Panc1 (cell line): ENCODE measurements at regions not wholly inside any gene's neighbourhood (a gene's known extent, or its start where the extent isn't known, plus 50 kb on each side); places are given as distances from the start of the nearest gene placed in this dataset.

Experiments
- ATAC-seq: fragments of 200-7000 bp; cut with Tn5 transposase; 2 replicates; pipeline ENCODE4 v1.9.1; 2020; ENCODE audit warnings: mild to moderate bottlenecking, moderate library complexity
- BruUV-seq: library from RNA; stranded (reverse); fragments of 400-500 nt; replicated peaks from 2 replicates; lab custom pipeline; 2021; lab: Mats Ljungman, UMichigan
- CTCF ChIA-PET: fragments of 300-600 bp; sonication (Branson Sonifier 250); formaldehyde crosslinking; loops from one replicate; lab custom pipeline; 2022; ENCODE audit warnings: antibody characterized with exemption; lab: Charles Lee
- POLR2A ChIA-PET: fragments of 300-600 bp; sonication (Branson Sonifier 250); formaldehyde crosslinking; loops from one replicate; lab custom pipeline; 2022; ENCODE audit warnings: antibody characterized with exemption; lab: Charles Lee
- DNase-seq: peaks from one replicate; pipeline ENCODE4 v3.0.0-alpha.2; 2010; ENCODE audit warnings: low read depth, low spot score
- H3K27ac ChIP-seq: 2 replicates; pipeline ENCODE4 v1.5.1; 2011; ENCODE audit warnings: mild to moderate bottlenecking, low read length, inconsistent platforms
- H3K27me3 ChIP-seq: fragments of 200-500 bp; sonication (Bioruptor generic); 2 replicates; pipeline ENCODE4 v1.6.0; 2014; ENCODE audit warnings: low read length, inconsistent platforms; ENCODE audit not compliant: control insufficient read depth, insufficient read depth
- H3K36me3 ChIP-seq: fragments of 200-500 bp; sonication (Bioruptor generic); 2 replicates; pipeline ENCODE4 v1.5.1; 2014; ENCODE audit warnings: inconsistent platforms, mild to moderate bottlenecking, low read length, moderate library complexity; ENCODE audit not compliant: control insufficient read depth, insufficient read depth
- H3K4me1 ChIP-seq: 2 replicates; pipeline ENCODE4 v1.5.1; 2011; ENCODE audit warnings: inconsistent platforms, mild to moderate bottlenecking, low read length, moderate library complexity; ENCODE audit not compliant: control insufficient read depth, insufficient read depth
- H3K4me3 ChIP-seq, 2 experiments: 2 replicates each; pipeline ENCODE4 v1.5.1; 2011 to 2012; ENCODE audit warnings: low read depth in 2 of 2, low read length in 2 of 2, mild to moderate bottlenecking in 2 of 2, inconsistent platforms in 1 of 2, moderate library complexity in 1 of 2
- H3K9me3 ChIP-seq: fragments of 200-500 bp; sonication (Bioruptor generic); 2 replicates; pipeline ENCODE4 v1.5.1; 2014; ENCODE audit warnings: low read depth, mild to moderate bottlenecking, inconsistent platforms, low read length, moderate library complexity; ENCODE audit not compliant: control insufficient read depth, insufficient read depth
- CTCF ChIP-seq: fragments of 450-650 bp; IDR thresholded peaks from 2 replicates; pipeline ENCODE4 v1.5.1; 2017; ENCODE audit warnings: mild to moderate bottlenecking
- POLR2AphosphoS5 ChIP-seq: IDR thresholded peaks from 2 replicates; pipeline ENCODE4 v1.6.1; 2012; ENCODE audit warnings: mild to moderate bottlenecking, low read depth, low read length, moderate library complexity
- SIN3A ChIP-seq: IDR thresholded peaks from 2 replicates; pipeline ENCODE4 v1.6.1; 2012; ENCODE audit warnings: low read depth, mild to moderate bottlenecking, low read length, moderate library complexity, borderline replicate concordance; ENCODE audit not compliant: insufficient read depth
- TCF7L2 ChIP-seq: IDR thresholded peaks from 2 replicates; pipeline ENCODE4 v1.6.1; 2011; ENCODE audit warnings: mild to moderate bottlenecking, low read depth, low read length, inconsistent platforms
- in situ Hi-C: cut with HindIII; loops from 2 replicates; pipeline ENCODE4 v1.10.0; 2016; ENCODE audit warnings: low sequenced_read_pairs, low pct_unique_long_range_greater_than_20kb
- intact Hi-C: fragments of 100-400 bp; cut with micrococcal nuclease; formaldehyde crosslinking; loops from one replicate; pipeline ENCODE4 v1.10.0; 2022; ENCODE audit not compliant: unreplicated experiment
- TF ChIP-seq, protein P1 (sequence below), 2 experiments: IDR thresholded peaks; 2 replicates each; pipeline ENCODE4 v1.6.1; 2011 to 2012; ENCODE audit warnings: low read depth in 2 of 2, control low read depth in 1 of 2, low read length in 1 of 2, mild to moderate bottlenecking in 1 of 2, moderate library complexity in 1 of 2; ENCODE audit not compliant: insufficient read depth in 1 of 2

DNA sequence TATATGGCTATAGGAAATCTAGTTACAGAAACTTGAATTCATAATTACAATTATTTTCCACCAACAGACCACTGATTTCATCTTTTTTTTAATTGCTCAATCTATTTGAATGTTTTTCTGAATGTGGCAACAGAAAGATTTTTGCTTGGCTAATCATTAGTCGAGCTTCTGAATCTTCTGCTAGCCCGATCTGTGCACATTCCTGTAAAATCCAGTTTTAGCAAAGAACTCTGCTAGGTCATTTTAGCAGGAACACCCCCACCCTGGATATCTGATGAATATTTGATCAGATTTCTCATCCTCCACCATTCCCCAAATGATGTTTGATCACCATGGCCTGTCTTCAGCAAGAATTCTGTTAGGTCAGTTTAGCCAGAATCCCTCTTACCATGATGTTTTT, 176.3 kb downstream of the LEPR start:
- no peak for ATAC-seq
- no peak overlapping the region for H3K27ac ChIP-seq
- in situ Hi-C loops (no loop called here), intact Hi-C loops (no loop called here)
- no peaks in the 10 kb centered on the region for H3K36me3 ChIP-seq
- ChIA-PET CTCF (no interaction called here), POLR2A (no interaction called here)
- no TSS peak for BruUV-seq
- H3K27me3 ChIP-seq: no peaks in the 10 kb centered on the region
- H3K4me1 ChIP-seq: no peaks in the 10 kb centered on the region
- no peaks in the 10 kb centered on the region for H3K9me3 ChIP-seq
- TF ChIP-seq TCF7L2 (no peak), POLR2AphosphoS5 (no peak), SIN3A (no peak), CTCF (no peak)
- TF ChIP-seq, protein P1, sequence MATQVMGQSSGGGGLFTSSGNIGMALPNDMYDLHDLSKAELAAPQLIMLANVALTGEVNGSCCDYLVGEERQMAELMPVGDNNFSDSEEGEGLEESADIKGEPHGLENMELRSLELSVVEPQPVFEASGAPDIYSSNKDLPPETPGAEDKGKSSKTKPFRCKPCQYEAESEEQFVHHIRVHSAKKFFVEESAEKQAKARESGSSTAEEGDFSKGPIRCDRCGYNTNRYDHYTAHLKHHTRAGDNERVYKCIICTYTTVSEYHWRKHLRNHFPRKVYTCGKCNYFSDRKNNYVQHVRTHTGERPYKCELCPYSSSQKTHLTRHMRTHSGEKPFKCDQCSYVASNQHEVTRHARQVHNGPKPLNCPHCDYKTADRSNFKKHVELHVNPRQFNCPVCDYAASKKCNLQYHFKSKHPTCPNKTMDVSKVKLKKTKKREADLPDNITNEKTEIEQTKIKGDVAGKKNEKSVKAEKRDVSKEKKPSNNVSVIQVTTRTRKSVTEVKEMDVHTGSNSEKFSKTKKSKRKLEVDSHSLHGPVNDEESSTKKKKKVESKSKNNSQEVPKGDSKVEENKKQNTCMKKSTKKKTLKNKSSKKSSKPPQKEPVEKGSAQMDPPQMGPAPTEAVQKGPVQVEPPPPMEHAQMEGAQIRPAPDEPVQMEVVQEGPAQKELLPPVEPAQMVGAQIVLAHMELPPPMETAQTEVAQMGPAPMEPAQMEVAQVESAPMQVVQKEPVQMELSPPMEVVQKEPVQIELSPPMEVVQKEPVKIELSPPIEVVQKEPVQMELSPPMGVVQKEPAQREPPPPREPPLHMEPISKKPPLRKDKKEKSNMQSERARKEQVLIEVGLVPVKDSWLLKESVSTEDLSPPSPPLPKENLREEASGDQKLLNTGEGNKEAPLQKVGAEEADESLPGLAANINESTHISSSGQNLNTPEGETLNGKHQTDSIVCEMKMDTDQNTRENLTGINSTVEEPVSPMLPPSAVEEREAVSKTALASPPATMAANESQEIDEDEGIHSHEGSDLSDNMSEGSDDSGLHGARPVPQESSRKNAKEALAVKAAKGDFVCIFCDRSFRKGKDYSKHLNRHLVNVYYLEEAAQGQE (IDR thresholded peaks at IDR 0.05; ENCODE audit: insufficient read depth in 1 of 2, low read depth in 2 of 2, low read length in 1 of 2): no peak
- DNase-seq: no peak
- H3K4me3 ChIP-seq: no peak overlapping the region

DNA sequence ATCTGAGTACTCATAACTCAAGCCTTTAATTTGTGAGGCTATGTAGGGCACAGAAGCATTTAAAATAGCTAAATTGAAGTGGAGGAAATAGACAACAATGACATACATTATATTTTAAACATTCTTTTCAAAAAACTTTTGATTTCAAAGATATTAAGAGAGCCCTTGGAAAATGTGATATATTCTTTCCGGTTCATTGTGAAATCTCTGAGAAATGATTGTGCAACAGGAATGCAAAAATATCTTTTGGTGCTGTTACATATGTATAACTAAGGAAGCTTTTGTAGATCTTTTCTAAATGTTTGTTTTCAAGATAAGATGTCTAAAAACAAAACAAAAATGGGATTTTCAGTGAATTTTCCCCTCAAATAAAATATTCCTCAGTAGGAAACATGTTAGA, 185.2 kb downstream of the LEPR start:
- ChIA-PET CTCF (no interaction called here), POLR2A (no interaction called here)
- DNase-seq (no peak), ATAC-seq (no peak)
- BruUV-seq: no TSS peak
- Histone ChIP-seq H3K4me3 (no peak overlapping the region), H3K36me3 (no peaks in the 10 kb centered on the region), H3K4me1 (no peaks in the 10 kb centered on the region), H3K27ac (no peak overlapping the region), H3K9me3 (no peaks in the 10 kb centered on the region), H3K27me3 (no peaks in the 10 kb centered on the region)
- in situ Hi-C loops: no loop called here
- no peak for TF ChIP-seq CTCF
- no peak for TF ChIP-seq SIN3A
- no peak for TF ChIP-seq POLR2AphosphoS5
- TF ChIP-seq, protein P1 (IDR thresholded peaks at IDR 0.05; ENCODE audit: insufficient read depth in 1 of 2, low read depth in 2 of 2, low read length in 1 of 2): no peak
- no peak for TF ChIP-seq TCF7L2
- intact Hi-C loops: no loop called here
